SH-SY5Y (cell line): ENCODE measurements at regions not wholly inside any gene's neighbourhood (a gene's known extent, or its start where the extent isn't known, plus 50 kb on each side); places are given as distances from the start of the nearest gene placed in this dataset.

Experiments used
- GATA2 ChIP-seq: IDR thresholded peaks from 2 replicates; pipeline ENCODE4 v1.6.1; 2011; ENCODE audit warnings: mild to moderate bottlenecking, low read depth, low read length
- GATA3 ChIP-seq: IDR thresholded peaks from 2 replicates; pipeline ENCODE4 v1.6.1; 2011; ENCODE audit warnings: low read depth, mild to moderate bottlenecking, low read length, moderate library complexity

GRCh38 chr18:43789234-43790000 lies 512.1 kb upstream of the SYT4 start:
- TF ChIP-seq GATA2 (no peak), GATA3 (no peak)

GRCh38 chr18:43793910-43794309 lies 516.6 kb upstream of the SYT4 start:
- no peak for TF ChIP-seq GATA3
- TF ChIP-seq GATA2 = no peak

DNA sequence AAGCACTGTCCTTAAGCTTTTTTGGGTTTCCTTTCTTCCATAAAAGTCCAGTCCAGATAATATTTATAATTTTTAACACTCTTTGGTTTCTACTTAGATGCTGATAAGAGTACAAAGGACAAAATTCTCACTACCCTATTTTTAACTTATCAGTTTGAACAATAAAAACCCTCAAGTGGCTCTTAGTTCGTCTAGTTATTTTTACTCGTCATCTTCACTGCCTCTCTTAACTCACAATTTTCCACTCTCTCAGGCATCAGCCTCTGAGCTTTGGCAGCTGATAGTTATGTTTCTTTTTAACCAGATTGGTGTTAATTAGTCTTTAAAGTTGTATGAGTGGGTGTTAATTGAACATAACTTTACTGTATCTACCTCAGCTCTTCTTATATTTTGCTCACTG lies 517.1 kb upstream of the SYT4 start:
- TF ChIP-seq GATA2 (no peak), GATA3 (no peak)

DNA sequence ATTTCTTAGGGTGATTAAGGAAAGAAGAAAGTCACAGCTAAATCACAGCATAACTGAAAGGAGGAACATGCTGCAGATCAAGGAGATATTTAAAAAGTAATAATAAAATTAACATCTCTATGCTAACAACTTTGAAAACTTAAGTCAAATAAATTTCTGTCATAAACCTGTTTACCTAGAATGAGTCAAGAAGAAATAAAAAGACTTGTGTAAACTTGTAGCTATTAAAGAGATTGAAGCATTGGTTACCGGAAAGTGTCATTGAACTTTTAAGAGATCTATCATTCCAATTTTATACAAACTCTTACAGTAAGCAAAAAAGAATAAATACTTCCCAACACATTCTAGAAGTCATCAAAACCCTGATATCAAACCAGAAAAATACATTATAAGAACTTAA lies 520.1 kb upstream of the SYT4 start:
- no peak for TF ChIP-seq GATA3
- TF ChIP-seq GATA2 = no peak

DNA sequence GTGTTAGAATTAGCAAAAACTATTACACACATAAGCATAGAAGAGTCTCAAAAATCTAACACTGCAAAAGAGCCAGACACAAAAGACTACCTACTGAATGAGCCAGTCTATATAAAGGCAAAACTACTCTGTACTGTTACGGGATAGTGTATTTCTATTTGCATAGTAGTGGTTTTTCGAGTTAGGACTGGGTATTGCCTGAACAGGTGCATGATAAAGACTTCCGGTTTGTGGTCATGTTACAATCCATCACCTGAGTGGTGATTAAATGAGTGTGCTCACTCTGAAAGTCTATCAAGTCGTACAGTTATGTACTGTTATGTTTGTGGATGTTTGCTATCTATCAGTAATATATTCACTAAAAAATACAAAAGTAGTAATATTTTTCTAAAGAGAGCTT lies 523.3 kb upstream of the SYT4 start:
- TF ChIP-seq GATA2 (no peak), GATA3 (no peak)

DNA sequence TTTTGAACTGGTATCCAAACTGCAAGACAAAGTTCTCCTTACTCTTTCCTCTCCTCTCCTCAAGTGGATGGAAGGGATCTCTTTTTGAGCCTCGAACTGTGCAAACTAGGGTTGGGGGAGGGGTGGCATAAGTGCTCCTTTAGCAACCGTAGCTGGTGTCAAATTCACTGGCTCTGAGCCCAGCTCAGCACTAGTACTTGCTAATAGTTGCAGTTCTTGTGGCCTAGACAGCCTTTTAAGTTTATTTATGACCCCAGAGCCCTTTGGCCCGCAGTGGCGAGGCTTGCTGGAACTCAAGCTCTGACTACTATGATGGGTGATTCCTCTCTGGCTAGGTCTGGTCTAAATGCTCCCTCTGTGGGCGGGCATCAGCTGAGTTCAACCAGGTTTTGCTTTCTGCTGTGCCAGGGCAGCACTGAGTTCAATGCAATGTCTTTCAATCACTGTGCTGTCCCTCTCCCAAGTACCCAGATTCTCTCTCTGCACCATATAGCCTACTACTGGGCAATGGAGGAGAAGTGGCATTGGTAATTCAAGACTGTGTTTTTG lies 528.4 kb upstream of the SYT4 start:
- TF ChIP-seq GATA3 (no peak), GATA2 (no peak)

- TF ChIP-seq GATA2 (no peak), GATA3 (no peak)
Measured at GRCh38 chr18:43812627-43813026, 535.3 kb upstream of the SYT4 start.

DNA sequence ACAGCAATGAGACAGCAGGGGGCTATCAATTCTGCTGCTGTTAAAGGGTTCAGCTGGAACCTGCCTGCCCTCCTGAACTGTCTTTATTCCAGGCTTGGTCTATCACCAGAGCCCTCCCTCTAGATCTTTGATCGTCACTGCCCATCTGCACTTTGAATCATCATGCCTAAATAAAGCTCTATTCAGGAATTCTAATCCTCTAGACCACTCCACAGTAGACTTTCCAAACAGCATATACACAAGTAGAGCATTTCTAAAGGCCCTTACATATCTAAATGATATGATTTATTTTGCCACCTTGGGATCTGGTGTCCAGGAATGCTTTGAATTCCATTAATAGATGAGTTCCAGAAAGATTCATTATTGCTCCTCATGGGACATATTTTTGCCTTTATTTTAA lies 542.1 kb upstream of the SYT4 start:
- no peak for TF ChIP-seq GATA2
- no peak for TF ChIP-seq GATA3

DNA sequence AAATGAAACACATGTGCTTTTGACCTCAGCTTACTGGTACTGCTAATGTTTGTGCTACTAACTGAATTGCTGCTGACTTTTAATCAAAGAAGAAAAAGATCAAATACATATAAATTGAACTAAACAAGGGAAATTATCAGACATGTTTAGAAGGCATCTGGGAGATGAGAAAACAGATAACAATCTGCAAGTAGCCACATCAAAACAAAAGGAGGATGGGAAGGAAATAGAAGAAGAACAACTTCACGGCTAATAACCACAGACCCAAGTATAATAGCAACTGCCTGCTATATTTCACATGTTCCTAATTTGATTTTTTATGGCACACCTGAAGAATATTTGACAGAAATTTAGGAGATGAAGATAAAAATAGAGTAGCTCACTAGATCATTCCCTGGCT lies 542.6 kb upstream of the SYT4 start:
- TF ChIP-seq GATA2 = no peak
- no peak for TF ChIP-seq GATA3

- TF ChIP-seq GATA2 (no peak), GATA3 (no peak)
Measured at GRCh38 chr18:43825768-43826167, 548.5 kb upstream of the SYT4 start.

GRCh38 chr18:43826215-43826614 lies 548.9 kb upstream of the SYT4 start:
- TF ChIP-seq GATA2 (no peak), GATA3 (no peak)

DNA sequence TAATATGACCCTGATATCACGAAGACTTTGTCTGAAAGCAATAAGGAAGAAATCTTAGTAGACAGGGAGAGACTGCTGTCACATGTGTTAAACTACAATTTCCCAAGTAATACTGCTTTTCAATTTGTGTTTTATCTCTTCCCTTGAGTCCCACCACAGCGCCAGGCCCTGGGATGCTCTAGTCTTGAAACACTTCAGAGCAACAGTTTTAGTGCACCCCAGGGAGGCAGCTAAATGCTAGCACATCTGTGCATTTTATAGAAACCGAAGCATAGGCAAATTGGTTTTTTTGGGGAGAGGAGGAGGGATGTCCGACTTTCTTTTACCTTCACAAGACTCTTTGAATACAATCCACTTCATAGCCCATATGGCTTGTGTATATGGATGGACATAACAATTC lies 550.0 kb upstream of the SYT4 start:
- no peak for TF ChIP-seq GATA3
- TF ChIP-seq GATA2 = no peak

DNA sequence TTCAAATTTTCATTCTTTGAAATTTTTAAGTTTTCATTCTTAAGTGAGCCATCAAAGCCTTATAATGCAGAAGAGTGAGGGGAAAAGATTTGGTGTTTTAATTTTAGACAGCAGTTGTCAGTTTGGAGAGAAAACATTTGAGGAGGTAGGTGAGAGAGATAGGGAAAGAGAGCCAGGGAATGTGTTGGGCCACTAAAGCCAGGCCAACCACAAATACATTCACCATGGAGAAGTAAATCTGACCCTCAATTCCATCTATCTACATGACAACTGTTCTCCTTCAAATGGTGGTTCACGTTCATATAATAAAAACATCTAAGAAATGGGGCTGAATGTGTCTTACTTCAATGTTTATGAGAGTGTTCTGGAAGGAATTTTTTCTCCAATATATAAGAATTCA lies 553.0 kb upstream of the SYT4 start:
- TF ChIP-seq GATA3 (no peak), GATA2 (no peak)

DNA sequence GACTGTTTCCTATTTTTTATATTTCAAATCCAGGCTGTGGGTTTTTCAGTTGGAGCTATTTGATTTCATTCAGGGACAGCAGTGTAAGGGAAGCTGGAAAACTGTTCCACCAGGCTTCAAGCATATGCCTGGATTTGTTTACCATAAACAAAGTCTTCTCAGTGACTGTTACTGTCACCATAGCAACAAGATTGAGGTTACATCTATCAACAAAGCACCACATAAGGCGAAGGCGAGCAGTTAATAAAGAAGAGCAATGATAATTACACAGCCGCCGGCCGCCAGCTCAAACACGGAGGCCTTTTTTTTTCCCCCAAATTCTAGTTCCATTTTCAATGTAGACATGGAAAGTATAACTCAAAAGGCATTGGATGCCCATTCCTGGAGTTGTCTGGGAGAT lies 553.7 kb upstream of the SYT4 start:
- TF ChIP-seq GATA3 = no peak
- no peak for TF ChIP-seq GATA2

- TF ChIP-seq GATA2 = no peak
Measured at GRCh38 chr18:43846299-43846698, 569.0 kb upstream of the SYT4 start.
